ENCODE measurements at regions not wholly inside any gene's neighbourhood (a gene's known extent, or its start where the extent isn't known, plus 50 kb on each side); places are given as distances from the start of the nearest gene placed in this dataset.

GRCh38 chr14:98259881-98260280, 1012.1 kb downstream of the BCL11B start:
- intact Hi-C loops (cut with DNase I): no loop called here
- DNase-seq (ENCODE audit: low spot score): no peak

GRCh38 chr14:98262566-98262965, 1009.4 kb downstream of the BCL11B start:
- DNase-seq (ENCODE audit: low spot score): no peak
- intact Hi-C loops (cut with DNase I): no loop called here

- no peak for DNase-seq (ENCODE audit: low spot score)
- intact Hi-C loops (cut with DNase I): no loop called here
Observed at GRCh38 chr14:98269533-98269932, 1002.5 kb downstream of the BCL11B start.

- intact Hi-C loops (cut with DNase I): no loop called here
- DNase-seq (ENCODE audit: low spot score): no peak
Observed at GRCh38 chr14:98270201-98270600, 1001.8 kb downstream of the BCL11B start.

GRCh38 chr14:98274596-98274995, 997.4 kb downstream of the BCL11B start:
- intact Hi-C loops (cut with DNase I): no loop called here
- no peak for DNase-seq (ENCODE audit: low spot score)

GRCh38 chr14:98278800-98279199, 993.2 kb downstream of the BCL11B start:
- DNase-seq (ENCODE audit: low spot score): no peak
- intact Hi-C loops (cut with DNase I): no loop called here

GRCh38 chr14:98280436-98280835, 991.6 kb downstream of the BCL11B start:
- no peak for DNase-seq (ENCODE audit: low spot score)
- intact Hi-C loops (cut with DNase I): no loop called here

GRCh38 chr14:98288825-98289224, 983.2 kb downstream of the BCL11B start:
- intact Hi-C loops (cut with DNase I): no loop called here
- DNase-seq (ENCODE audit: low spot score): no peak

GRCh38 chr14:98290596-98290995, 981.4 kb downstream of the BCL11B start:
- intact Hi-C loops (cut with DNase I): no loop called here
- DNase-seq (ENCODE audit: low spot score): no peak

- intact Hi-C loops (cut with DNase I): no loop called here
- no peak for DNase-seq (ENCODE audit: low spot score)
Observed at GRCh38 chr14:98292191-98292590, 979.8 kb downstream of the BCL11B start.

- intact Hi-C loops (cut with DNase I): no loop called here
- no peak for DNase-seq (ENCODE audit: low spot score)
Observed at GRCh38 chr14:98293576-98293975, 978.4 kb downstream of the BCL11B start.

- intact Hi-C loops (cut with DNase I): no loop called here
- no peak for DNase-seq (ENCODE audit: low spot score)
Observed at GRCh38 chr14:98296895-98297294, 975.1 kb downstream of the BCL11B start.

- no peak for DNase-seq (ENCODE audit: low spot score)
- intact Hi-C loops (cut with DNase I): no loop called here
Observed at GRCh38 chr14:98297567-98297966, 974.4 kb downstream of the BCL11B start.

- no peak for DNase-seq (ENCODE audit: low spot score)
- intact Hi-C loops (cut with DNase I): no loop called here
Observed at GRCh38 chr14:98298481-98299244, 973.3 kb downstream of the BCL11B start.

GRCh38 chr14:98301681-98302080, 970.3 kb downstream of the BCL11B start:
- intact Hi-C loops (cut with DNase I): no loop called here
- no peak for DNase-seq (ENCODE audit: low spot score)

- intact Hi-C loops (cut with DNase I): no loop called here
- DNase-seq (ENCODE audit: low spot score): no peak
Observed at GRCh38 chr14:98304574-98304973, 967.4 kb downstream of the BCL11B start.

- DNase-seq (ENCODE audit: low spot score): no peak
- intact Hi-C loops (cut with DNase I): no loop called here
Observed at GRCh38 chr14:98309591-98309990, 962.4 kb downstream of the BCL11B start.

- DNase-seq (ENCODE audit: low spot score): no peak
- intact Hi-C loops (cut with DNase I): no loop called here
Observed at GRCh38 chr14:98312006-98312405, 960.0 kb downstream of the BCL11B start.

GRCh38 chr14:98321841-98322240, 950.2 kb downstream of the BCL11B start:
- intact Hi-C loops (cut with DNase I): no loop called here
- DNase-seq (ENCODE audit: low spot score): no peak

GRCh38 chr14:98323836-98324235, 948.2 kb downstream of the BCL11B start:
- intact Hi-C loops (cut with DNase I): no loop called here
- DNase-seq (ENCODE audit: low spot score): no peak

GRCh38 chr14:98325761-98326160, 946.2 kb downstream of the BCL11B start:
- intact Hi-C loops (cut with DNase I): no loop called here
- DNase-seq (ENCODE audit: low spot score): no peak

- intact Hi-C loops (cut with DNase I): no loop called here
- DNase-seq (ENCODE audit: low spot score): no peak
Observed at GRCh38 chr14:98328496-98328895, 943.5 kb downstream of the BCL11B start.
